H1 (cell line): ENCODE measurements at regions not wholly inside any gene's neighbourhood (a gene's known extent, or its start where the extent isn't known, plus 50 kb on each side); places are given as distances from the start of the nearest gene placed in this dataset.

ENCODE experiments used
- BACH1 ChIP-seq: IDR thresholded peaks from 2 replicates; pipeline ENCODE4 v1.6.1; 2012; ENCODE audit warnings: low read length, improper control_type of control experiment
- CHD2 ChIP-seq: IDR thresholded peaks from 2 replicates; pipeline ENCODE4 v1.6.1; 2012; ENCODE audit warnings: low read length, improper control_type of control experiment
- EP300 ChIP-seq, 2 experiments: IDR thresholded peaks; 1 replicate in 1 of 2; 2 replicates in 1 of 2; pipeline ENCODE4 v1.6.1; 2011 to 2012; ENCODE audit warnings: low read depth in 2 of 2, low read length in 2 of 2, mild to moderate bottlenecking in 2 of 2, borderline replicate concordance in 1 of 2, inconsistent platforms in 1 of 2, moderate library complexity in 1 of 2
- JUN ChIP-seq: IDR thresholded peaks from 2 replicates; pipeline ENCODE4 v1.6.1; 2011; ENCODE audit warnings: low read depth, mild to moderate bottlenecking, improper control_type of control experiment, low read length
- JUND ChIP-seq: IDR thresholded peaks from 2 replicates; pipeline ENCODE4 v1.6.1; 2011; ENCODE audit warnings: mild to moderate bottlenecking, improper control_type of control experiment, low read length
- POLR2A ChIP-seq, 2 experiments: IDR thresholded peaks; 1 replicate in 1 of 2; 2 replicates in 1 of 2; pipeline ENCODE4 v1.6.1; 2011; ENCODE audit warnings: low read depth in 2 of 2, low read length in 2 of 2, mild to moderate bottlenecking in 2 of 2; ENCODE audit errors: control extremely low read depth in 1 of 2
- POLR2AphosphoS5 ChIP-seq: IDR thresholded peaks from 2 replicates; pipeline ENCODE4 v1.6.1; 2011; ENCODE audit warnings: low read depth, low read length
- RBBP5 ChIP-seq: IDR thresholded peaks from 2 replicates; pipeline ENCODE4 v1.7.1; 2012; ENCODE audit warnings: low read depth, mild to moderate bottlenecking, inconsistent platforms, low read length, moderate library complexity, borderline replicate concordance
- RFX5 ChIP-seq: IDR thresholded peaks from 2 replicates; pipeline ENCODE4 v1.6.1; 2011; ENCODE audit warnings: low read depth, low read length, improper control_type of control experiment, borderline replicate concordance
- TAF1 ChIP-seq: IDR thresholded peaks from 2 replicates; pipeline ENCODE4 v1.6.1; 2011; ENCODE audit warnings: mild to moderate bottlenecking, low read depth, low read length
- YY1 ChIP-seq: IDR thresholded peaks from 2 replicates; pipeline ENCODE4 v1.6.1; 2011; ENCODE audit warnings: low read depth, mild to moderate bottlenecking, low read length
- ZNF274 ChIP-seq: IDR thresholded peaks from 2 replicates; pipeline ENCODE4 v1.7.0; 2012; ENCODE audit warnings: low read length, borderline replicate concordance; ENCODE audit errors: extremely low read depth
- TF ChIP-seq, protein P1 (sequence below), 3 experiments: IDR thresholded peaks; 1 replicate in 2 of 3; 2 replicates in 1 of 3; pipeline versions ENCODE4 v1.5.1 to v1.6.1; 2011; ENCODE audit warnings: low read length in 3 of 3, mild to moderate bottlenecking in 3 of 3, inconsistent platforms in 2 of 3, low read depth in 1 of 3, moderate library complexity in 1 of 3; ENCODE audit not compliant: insufficient read depth in 1 of 3; ENCODE audit errors: control extremely low read depth in 1 of 3
- TF ChIP-seq, protein P2 (sequence below): IDR thresholded peaks from 2 replicates; pipeline ENCODE4 v1.6.1; 2012; ENCODE audit warnings: inconsistent platforms

GRCh38 chr1:29565490-29565889, 329.2 kb downstream of the PTPRU start:
- TF ChIP-seq POLR2A (IDR thresholded peaks at IDR 0.05; ENCODE audit: control extremely low read depth in 1 of 2, low read depth in 2 of 2, low read length in 2 of 2): no peak
- TF ChIP-seq BACH1: no peak
- TF ChIP-seq TAF1: no peak
- TF ChIP-seq RFX5: no peak
- no peak for TF ChIP-seq CHD2
- no peak for TF ChIP-seq POLR2AphosphoS5
- TF ChIP-seq, protein P1, sequence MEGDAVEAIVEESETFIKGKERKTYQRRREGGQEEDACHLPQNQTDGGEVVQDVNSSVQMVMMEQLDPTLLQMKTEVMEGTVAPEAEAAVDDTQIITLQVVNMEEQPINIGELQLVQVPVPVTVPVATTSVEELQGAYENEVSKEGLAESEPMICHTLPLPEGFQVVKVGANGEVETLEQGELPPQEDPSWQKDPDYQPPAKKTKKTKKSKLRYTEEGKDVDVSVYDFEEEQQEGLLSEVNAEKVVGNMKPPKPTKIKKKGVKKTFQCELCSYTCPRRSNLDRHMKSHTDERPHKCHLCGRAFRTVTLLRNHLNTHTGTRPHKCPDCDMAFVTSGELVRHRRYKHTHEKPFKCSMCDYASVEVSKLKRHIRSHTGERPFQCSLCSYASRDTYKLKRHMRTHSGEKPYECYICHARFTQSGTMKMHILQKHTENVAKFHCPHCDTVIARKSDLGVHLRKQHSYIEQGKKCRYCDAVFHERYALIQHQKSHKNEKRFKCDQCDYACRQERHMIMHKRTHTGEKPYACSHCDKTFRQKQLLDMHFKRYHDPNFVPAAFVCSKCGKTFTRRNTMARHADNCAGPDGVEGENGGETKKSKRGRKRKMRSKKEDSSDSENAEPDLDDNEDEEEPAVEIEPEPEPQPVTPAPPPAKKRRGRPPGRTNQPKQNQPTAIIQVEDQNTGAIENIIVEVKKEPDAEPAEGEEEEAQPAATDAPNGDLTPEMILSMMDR (IDR thresholded peaks at IDR 0.05; ENCODE audit: control extremely low read depth in 1 of 3, insufficient read depth in 1 of 3, low read depth in 1 of 3, low read length in 3 of 3): no peak
- no peak for TF ChIP-seq RBBP5
- TF ChIP-seq YY1: no peak
- no peak for TF ChIP-seq EP300 (IDR thresholded peaks at IDR 0.05; ENCODE audit: borderline replicate concordance in 1 of 2, low read depth in 2 of 2, low read length in 2 of 2)
- no peak for TF ChIP-seq JUND
- TF ChIP-seq, protein P2, sequence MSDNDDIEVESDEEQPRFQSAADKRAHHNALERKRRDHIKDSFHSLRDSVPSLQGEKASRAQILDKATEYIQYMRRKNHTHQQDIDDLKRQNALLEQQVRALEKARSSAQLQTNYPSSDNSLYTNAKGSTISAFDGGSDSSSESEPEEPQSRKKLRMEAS: no peak
- no peak for TF ChIP-seq JUN
- TF ChIP-seq ZNF274: no peak
